Left renal pelvis (tissue), 4 donors: ENCODE measurements at regions not wholly inside any gene's neighbourhood (a gene's known extent, or its start where the extent isn't known, plus 50 kb on each side); places are given as distances from the start of the nearest gene placed in this dataset.

Source experiments
- DNase-seq, 4 donors: peaks; one replicate each; pipeline ENCODE4 v3.0.0-alpha.2; 2013; ENCODE audit warnings: low read depth in 4 of 4, low spot score in 3 of 4

- DNase-seq = no peak
These were observed 958.9 kb downstream of the LRFN5 start for GRCh38 chr14:42565556-42565955.

GRCh38 chr14:42563313-42563712 is 956.6 kb downstream of the LRFN5 start:
- DNase-seq = no peak

- no peak for DNase-seq
These were observed 949.9 kb downstream of the LRFN5 start for GRCh38 chr14:42556551-42556950.

GRCh38 chr14:42555365-42555764 is 948.7 kb downstream of the LRFN5 start:
- no peak for DNase-seq

GRCh38 chr14:42554091-42554490 is 947.4 kb downstream of the LRFN5 start:
- no peak for DNase-seq

- no peak for DNase-seq
These were observed 943.6 kb downstream of the LRFN5 start for GRCh38 chr14:42550310-42550709.

DNA sequence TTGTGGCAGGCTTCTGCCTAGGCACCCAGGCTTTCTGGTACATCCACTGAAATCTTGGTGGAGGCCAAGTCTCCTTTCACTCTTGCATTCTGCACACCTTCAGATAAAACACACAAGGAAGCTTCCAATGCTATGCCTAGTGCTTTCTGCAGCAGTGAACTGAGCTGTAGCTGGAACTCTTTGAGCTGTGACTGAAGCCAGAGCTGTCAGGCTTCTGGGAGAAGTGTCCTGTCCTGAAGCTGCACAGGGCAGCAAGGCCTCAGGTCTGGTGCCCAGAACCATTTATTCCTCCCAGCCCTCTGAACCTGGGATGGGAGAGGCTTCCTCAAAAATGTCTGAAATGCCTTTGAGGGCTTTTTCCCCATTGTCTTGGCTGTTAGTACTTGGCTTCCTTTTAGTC is 941.7 kb downstream of the LRFN5 start:
- no peak for DNase-seq

GRCh38 chr14:42545636-42546035 is 939.0 kb downstream of the LRFN5 start:
- DNase-seq = no peak

GRCh38 chr14:42541535-42542001 is 934.9 kb downstream of the LRFN5 start:
- DNase-seq = no peak

DNA sequence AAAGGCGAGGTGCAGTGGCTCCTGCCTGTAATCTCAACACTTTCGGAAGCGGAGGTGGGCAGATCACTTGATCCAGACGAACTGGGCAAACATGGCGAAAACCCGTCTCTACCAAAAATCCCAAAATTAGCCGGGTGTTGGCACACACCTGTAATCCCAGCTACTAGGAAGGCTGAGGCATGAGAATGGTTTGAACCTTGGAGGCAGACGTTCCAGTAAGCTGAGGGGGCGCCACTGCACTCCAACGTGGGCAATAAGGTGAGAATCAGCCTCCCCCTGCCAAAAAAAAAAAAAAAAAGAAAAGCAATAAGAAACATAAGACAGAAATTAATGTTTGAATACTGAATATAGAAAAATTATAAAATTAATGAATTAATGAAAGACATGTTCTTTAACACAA is 928.7 kb downstream of the LRFN5 start:
- DNase-seq = no peak

DNA sequence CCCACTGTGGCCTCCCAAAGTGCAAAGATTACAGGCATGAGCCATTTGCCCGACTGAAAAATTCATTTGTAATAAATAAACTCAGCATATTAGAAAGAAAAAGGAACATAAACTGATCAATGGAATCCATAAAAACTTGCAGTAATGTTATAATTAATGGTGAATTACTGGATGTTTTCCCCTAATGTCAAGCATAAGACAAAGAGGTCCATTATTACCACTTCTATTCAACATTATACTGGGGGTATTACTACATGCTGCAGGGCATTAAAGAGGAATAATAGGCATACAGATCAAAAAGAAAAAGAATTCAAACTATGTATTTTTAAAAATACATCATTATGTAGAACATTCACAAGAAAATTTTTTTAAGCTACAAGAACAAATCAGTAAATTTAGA is 926.8 kb downstream of the LRFN5 start:
- DNase-seq = no peak

DNA sequence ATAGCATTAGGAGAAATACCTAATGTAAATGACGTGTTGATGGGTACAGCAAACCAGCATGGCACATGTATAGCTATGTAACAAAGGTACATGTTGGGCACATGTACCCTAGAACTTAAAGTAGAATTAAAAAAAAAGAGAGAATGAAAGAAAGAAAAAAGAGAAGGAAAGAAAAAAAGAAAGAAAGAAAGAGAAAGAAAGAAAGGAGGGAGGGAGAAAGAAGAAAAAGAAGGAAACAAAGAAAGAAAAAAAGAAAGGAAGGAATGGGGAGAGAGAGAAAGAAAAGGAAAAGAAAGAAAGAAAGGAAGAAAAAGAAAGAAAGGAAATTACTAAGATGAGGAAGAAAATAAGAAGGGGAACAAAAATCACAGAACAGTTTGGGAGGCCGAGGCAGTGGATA is 925.5 kb downstream of the LRFN5 start:
- DNase-seq = no peak

GRCh38 chr14:42527141-42527540 is 920.5 kb downstream of the LRFN5 start:
- DNase-seq = no peak

- no peak for DNase-seq
These were observed 917.0 kb downstream of the LRFN5 start for GRCh38 chr14:42523666-42524065.

DNA sequence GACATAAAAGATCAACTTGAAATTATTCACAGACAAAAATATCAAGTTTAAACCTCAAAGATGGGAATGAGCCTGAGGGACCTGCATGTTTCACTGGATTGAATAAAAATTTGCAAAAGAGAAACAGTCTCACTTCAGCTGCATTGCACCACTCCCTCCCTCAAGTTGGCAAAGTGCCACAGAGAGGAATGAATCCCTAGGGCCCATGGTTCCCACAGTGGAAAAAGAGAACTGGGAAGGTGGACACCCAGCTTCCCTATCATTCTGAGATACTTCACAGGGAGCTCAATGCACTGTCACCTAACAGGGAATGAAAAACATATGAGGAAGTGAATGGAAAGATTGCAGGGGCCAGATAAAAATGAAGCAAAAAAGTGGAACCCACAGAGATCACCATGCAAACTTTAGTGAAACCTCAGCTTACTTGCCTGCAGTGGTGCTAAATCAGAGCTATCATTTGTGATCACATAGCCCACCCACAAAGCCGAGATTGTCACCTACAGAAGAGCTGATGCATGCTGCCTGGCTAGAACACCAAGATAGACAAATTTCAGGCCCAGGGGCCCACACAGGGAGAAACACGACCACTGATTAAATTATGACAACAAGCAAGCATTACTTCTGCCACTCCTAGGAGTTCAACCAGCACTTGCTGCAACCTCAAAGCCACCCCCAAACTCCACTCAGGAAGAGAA is 911.3 kb downstream of the LRFN5 start:
- DNase-seq = no peak

GRCh38 chr14:42513837-42514236 is 907.2 kb downstream of the LRFN5 start:
- no peak for DNase-seq

DNA sequence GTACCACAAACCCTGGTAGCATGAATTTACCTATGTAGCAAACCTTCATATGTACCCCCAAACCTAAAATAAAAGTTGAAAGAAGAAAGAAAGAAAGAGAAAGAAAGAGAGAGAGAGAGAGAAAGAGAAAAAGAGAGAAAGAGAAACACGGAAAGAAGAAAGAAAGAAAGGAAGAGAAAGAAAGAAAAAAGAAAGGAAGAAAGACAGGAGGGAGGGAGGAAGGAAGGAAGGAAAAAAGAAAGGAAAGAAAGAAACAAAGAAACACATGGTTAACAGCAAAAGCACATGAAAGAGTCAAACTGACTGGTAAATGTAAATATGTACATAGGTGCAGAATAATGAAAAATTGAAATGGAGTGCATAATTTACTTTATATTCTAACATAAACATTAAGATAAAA is 903.4 kb downstream of the LRFN5 start:
- DNase-seq = no peak

DNA sequence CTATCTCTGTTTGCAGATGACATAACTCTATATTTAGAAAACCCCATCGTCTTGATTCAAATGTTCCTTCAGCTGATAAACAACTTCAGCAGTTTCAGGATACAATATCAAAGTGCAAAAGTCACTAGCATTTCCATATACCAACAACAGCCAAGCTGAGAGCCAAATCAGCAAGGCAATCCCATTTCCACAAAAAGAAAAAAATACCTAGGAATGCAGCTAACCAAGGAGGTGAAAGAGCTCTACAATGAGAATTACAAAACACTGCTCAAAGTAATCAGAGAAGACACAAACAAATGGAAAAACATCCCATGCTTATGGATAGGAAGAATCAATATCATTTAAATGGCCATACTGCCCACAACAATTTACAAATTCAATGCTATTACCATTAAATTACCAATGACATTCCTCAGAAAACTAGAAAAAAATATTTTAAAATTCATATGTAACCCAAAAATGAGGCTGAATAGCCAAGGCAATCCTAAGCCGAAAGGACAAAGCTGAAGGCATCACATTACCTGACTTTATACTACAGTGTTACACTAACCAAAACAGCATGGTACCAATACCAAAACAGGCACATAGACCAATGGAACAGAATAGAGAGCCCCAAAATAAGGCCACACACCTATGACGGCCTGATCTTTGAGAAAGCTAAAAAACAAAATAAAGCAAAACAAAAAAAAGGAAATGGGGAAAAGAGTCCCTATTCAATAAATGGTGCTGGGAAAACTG is 901.7 kb downstream of the LRFN5 start:
- DNase-seq = no peak

DNA sequence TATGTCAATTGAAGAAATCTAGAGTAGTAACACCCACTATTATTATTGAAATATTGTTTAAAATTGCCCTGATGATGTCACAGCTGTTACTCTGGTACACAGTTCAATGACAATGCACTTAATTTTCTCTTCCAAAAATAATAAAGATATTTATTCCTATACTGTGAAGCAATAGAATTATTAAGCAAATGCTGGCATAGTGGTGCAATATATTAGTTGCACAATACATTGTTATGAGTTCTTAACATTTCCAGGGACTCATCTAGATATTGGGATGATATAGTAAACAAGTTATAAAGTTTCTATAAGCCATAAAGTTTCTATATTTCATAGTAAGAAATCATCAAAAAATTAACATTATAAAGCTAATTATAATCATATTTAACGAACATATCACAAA is 897.8 kb downstream of the LRFN5 start:
- DNase-seq = no peak

DNA sequence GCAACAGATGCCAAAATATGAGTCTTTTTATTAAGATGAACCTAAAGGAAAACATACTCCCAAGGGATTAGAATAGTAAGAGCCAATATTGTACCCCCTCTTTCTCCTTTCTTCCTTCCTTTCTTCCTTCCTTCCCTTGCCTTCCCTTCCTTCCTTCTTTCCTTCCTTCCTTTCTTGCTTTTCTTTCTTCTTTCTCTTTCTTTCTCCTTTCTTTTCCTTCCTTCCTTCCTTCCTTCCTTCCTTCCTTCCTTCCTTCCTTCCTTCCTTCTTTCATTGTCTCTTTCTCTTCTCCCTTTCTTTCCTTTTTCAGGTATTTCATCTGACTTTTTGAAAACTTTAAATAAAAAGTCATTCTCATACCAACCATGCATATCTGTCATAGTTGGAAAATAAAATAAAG is 892.5 kb downstream of the LRFN5 start:
- no peak for DNase-seq

GRCh38 chr14:42490536-42490935 is 883.9 kb downstream of the LRFN5 start:
- no peak for DNase-seq

- DNase-seq = no peak
These were observed 882.3 kb downstream of the LRFN5 start for GRCh38 chr14:42488965-42489364.
